ENCODE measurements at regions not wholly inside any gene's neighbourhood (a gene's known extent, or its start where the extent isn't known, plus 50 kb on each side); places are given as distances from the start of the nearest gene placed in this dataset.
"Not testable (repeated sequence)": the region's sequence is repeated elsewhere in the genome, so short reads cannot be mapped to it uniquely, and the experiment has no call there.

DNA sequence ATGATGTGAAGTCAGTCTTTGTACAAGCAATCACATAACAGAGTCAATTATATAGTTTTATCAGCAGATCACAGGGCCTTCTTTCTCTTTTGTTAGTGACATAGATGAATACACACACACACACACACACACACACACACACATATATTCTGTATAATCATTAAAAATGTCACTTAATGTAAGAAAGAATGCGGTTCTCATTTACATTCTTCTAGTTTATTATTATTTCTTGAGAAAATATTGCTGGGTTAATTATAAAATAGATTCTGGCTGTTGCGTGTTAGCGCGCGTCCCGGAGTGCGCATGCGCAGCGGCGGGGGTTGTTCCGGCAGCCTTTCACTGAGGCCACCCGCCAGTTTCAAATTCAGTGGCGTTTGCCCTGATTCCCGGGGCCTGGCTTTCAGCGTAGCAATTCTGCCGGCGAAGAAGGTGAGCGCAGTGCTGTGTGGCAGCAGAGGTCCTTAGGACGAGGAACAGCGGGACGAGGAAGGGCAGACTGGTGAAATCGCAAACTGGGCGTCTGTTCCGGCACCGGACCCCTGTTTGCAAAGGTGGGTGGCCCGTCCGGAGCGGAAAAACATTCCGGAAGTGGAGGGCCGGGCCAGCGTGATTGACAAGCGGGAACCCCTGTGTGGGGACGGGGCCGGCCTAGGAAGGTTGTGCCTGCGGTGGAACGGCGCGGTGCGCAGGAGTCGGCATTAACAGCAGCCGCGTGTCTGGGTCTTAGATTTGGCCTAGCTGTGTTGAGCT is 75.3 kb upstream of the PZP start:
- Mint-ChIP-seq H3K4me3 (peak overlapping the region; percentile 87 to 98 (median 98)), H3K4me1 (peaks cover 5 to 15% (median 8%) of the 10 kb centered on the region in 3 donors), H3K27me3 (peaks cover 0 to 15% (median under 1%) of the 10 kb centered on the region in 3 donors), H3K27ac (peak overlapping the region; percentile 74 to 96 (median 93))
- peak; percentile 84 for DNase-seq
- not testable (repeated sequence) for H3K9me3 Mint-ChIP-seq, H3K36me3 Mint-ChIP-seq
- ATAC-seq (ENCODE audit: low read depth in 2 of 2) = peak; percentile 90

DNA sequence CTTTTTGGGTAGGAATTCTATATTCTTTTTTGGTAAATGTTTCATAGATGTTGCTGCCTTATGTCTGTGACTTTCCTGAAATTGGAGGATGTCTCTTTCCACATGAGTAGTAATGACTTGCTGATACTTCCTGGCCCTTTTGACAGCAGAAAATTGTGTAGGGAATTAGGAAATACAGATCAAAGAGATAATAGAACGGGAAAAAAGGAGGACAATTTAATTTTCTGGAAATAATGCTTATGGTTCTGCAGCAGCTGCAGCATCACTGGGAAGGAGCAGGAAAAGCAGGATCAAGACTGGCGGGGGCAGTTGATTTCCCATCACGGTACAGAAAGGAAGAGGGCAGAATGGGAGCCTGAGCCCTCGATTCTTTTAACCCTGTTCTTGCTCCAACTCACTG is 68.8 kb upstream of the PZP start:
- DNase-seq (no peak), ATAC-seq (ENCODE audit: low read depth in 2 of 2) (no peak)
- Mint-ChIP-seq H3K9me3 (no peaks in the 10 kb centered on the region), H3K4me3 (no peak overlapping the region), H3K4me1 (no peaks in the 10 kb centered on the region), H3K27me3 (peaks cover 4 to 37% (median 5%) of the 10 kb centered on the region in 3 donors), H3K27ac (no peak overlapping the region), H3K36me3 (no peaks in the 10 kb centered on the region)

GRCh38 chr12:9273276-9273675 is 65.1 kb upstream of the PZP start:
- H3K4me3 Mint-ChIP-seq = no peak overlapping the region
- no peak for DNase-seq
- no peaks in the 10 kb centered on the region for H3K9me3 Mint-ChIP-seq
- H3K27ac Mint-ChIP-seq = no peak overlapping the region
- H3K36me3 Mint-ChIP-seq = no peaks in the 10 kb centered on the region
- ATAC-seq (ENCODE audit: low read depth in 2 of 2) = no peak
- H3K4me1 Mint-ChIP-seq = no peaks in the 10 kb centered on the region
- H3K27me3 Mint-ChIP-seq = peaks cover 8 to 40% (median 11%) of the 10 kb centered on the region in 3 donors

- no peaks in the 10 kb centered on the region for H3K36me3 Mint-ChIP-seq
- H3K27me3 Mint-ChIP-seq = peaks cover 8 to 35% (median 11%) of the 10 kb centered on the region in 3 donors
- ATAC-seq (ENCODE audit: low read depth in 2 of 2) = no peak
Observed at GRCh38 chr12:9271875-9272274, 63.7 kb upstream of the PZP start.

DNA sequence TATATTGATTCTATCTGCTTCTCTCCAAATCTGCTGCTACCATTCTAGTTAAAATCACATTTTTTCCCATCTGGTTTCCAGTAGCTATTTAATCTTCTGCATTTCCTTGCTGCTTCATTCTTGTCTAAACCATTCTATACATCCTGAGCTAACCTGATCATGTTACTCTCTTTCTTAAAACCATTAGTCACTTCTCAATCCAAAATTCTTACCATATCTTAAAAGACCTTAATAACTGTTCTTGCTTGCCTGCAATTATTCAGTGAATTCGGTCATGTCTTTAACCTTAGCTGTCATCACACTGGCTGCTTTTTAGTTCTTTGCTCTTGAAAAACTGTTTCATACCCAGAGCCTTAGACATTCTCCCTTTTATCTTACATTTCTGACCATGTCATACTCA is 56.4 kb upstream of the PZP start:
- ATAC-seq (ENCODE audit: low read depth in 2 of 2) = no peak
- H3K36me3 Mint-ChIP-seq = no peaks in the 10 kb centered on the region

More at GRCh38 chr12:9271875-9272274, 63.7 kb upstream of the PZP start:
- DNase-seq = no peak
- H3K9me3 Mint-ChIP-seq = no peaks in the 10 kb centered on the region
- no peaks in the 10 kb centered on the region for H3K4me1 Mint-ChIP-seq
- H3K4me3 Mint-ChIP-seq = no peak overlapping the region
- no peak overlapping the region for H3K27ac Mint-ChIP-seq

DNA sequence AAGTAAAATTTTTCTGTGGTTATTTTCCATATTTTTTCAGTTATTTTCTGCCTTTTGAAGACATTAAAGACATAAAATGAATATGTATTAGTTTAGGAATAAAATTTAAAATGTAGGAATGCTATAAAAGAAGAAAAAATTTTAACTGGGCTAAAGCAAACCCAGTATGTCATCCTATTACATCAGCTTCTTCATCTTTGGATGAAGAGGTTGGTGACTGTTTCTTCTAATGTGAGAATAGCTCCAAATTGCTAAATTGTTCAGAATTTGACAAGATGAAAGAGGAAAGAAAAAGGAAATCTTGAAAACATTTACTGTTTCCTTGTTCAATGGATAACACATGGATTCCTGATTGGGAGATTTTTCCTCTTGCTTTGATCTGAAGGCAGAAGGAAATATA is 52.7 kb upstream of the PZP start:
- no peak overlapping the region for H3K27ac Mint-ChIP-seq
- H3K4me3 Mint-ChIP-seq = no peak overlapping the region
- H3K36me3 Mint-ChIP-seq = no peaks in the 10 kb centered on the region
- H3K27me3 Mint-ChIP-seq = peaks cover 0 to 9% (median 5%) of the 10 kb centered on the region in 3 donors
- DNase-seq (no peak), ATAC-seq (ENCODE audit: low read depth in 2 of 2) (no peak)
- H3K9me3 Mint-ChIP-seq = no peaks in the 10 kb centered on the region
- no peaks in the 10 kb centered on the region for H3K4me1 Mint-ChIP-seq

More for the DNA sequence above, 56.4 kb upstream of the PZP start:
- Mint-ChIP-seq H3K4me3 (no peak overlapping the region), H3K27ac (peak overlapping the region in 1 of 6 donors; percentile 33), H3K27me3 (peaks cover 0 to 19% (median 11%) of the 10 kb centered on the region in 3 donors), H3K9me3 (no peaks in the 10 kb centered on the region), H3K4me1 (no peaks in the 10 kb centered on the region)
- no peak for DNase-seq

GRCh38 chr12:9258676-9259075 is 50.5 kb upstream of the PZP start:
- Mint-ChIP-seq H3K36me3 (no peaks in the 10 kb centered on the region), H3K9me3 (no peaks in the 10 kb centered on the region), H3K4me1 (no peaks in the 10 kb centered on the region), H3K27me3 (peaks cover 1 to 5% (median 4%) of the 10 kb centered on the region in 3 donors), H3K27ac (no peak overlapping the region), H3K4me3 (no peak overlapping the region)
- DNase-seq (no peak), ATAC-seq (ENCODE audit: low read depth in 2 of 2) (no peak)
